Left lung (tissue), 4 donors: ENCODE measurements at regions not wholly inside any gene's neighbourhood (a gene's known extent, or its start where the extent isn't known, plus 50 kb on each side); places are given as distances from the start of the nearest gene placed in this dataset.

Source experiments
- ATAC-seq: fragments of 200-7000 bp; cut with Tn5 transposase; one replicate; pipeline ENCODE4 v1.9.1; 2020; ENCODE audit warnings: moderate library complexity
- DNase-seq, 4 donors: peaks; one replicate each; pipeline ENCODE4 v3.0.0-alpha.2; 2013 to 2020
- H3K27ac ChIP-seq, 2 donors: fragments of 200-600 bp; sonication (generic) in 1 of 2; one replicate each; pipeline versions ENCODE4 v1.5.0 to v1.8.0; 2020 to 2021
- H3K27me3 ChIP-seq, 2 donors: fragments of 200-600 bp; sonication (generic) in 1 of 2; one replicate each; pipeline versions ENCODE4 v1.5.0 to v1.8.0; 2020 to 2021
- H3K36me3 ChIP-seq, 2 donors: fragments of 200-600 bp; sonication (generic) in 1 of 2; one replicate each; pipeline versions ENCODE4 v1.5.0 to v1.8.0; 2020 to 2021
- H3K4me1 ChIP-seq, 2 donors: fragments of 200-600 bp; one replicate each; pipeline ENCODE4 v1.8.0; 2021
- H3K4me3 ChIP-seq, 2 donors: fragments of 200-600 bp; sonication (generic) in 1 of 2; one replicate each; pipeline versions ENCODE4 v1.5.0 to v1.8.0; 2020 to 2021; ENCODE audit warnings: mild to moderate bottlenecking in 1 of 2
- H3K9me3 ChIP-seq, 2 donors: fragments of 200-600 bp; sonication (generic) in 1 of 2; one replicate each; pipeline versions ENCODE4 v1.5.0 to v1.8.0; 2020 to 2021
- CTCF ChIP-seq, 2 donors: fragments of 200-600 bp; sonication (generic) in 1 of 2; IDR thresholded peaks; one replicate each; pipeline versions ENCODE4 v1.5.0 to v1.8.0; 2021; ENCODE audit warnings: antibody characterized with exemption in 2 of 2
- intact Hi-C, 2 donors: fragments of 100-400 bp; cut with DNase I; formaldehyde crosslinking; loops; one replicate each; pipeline versions ENCODE4 v1.11.2 to v1.14.2; 2022
- donor health status: DM: no; HTN: yes; CAD: no.
- donor health status: DM: no; HTN: no; CAD: no.

- intact Hi-C loops: no loop called here
- no peaks in the 10 kb centered on the region for H3K9me3 ChIP-seq
- DNase-seq: no peak
- no peak overlapping the region for H3K27ac ChIP-seq
- H3K36me3 ChIP-seq: no peaks in the 10 kb centered on the region
- no peaks in the 10 kb centered on the region for H3K4me1 ChIP-seq
- no peaks in the 10 kb centered on the region for H3K27me3 ChIP-seq
- no peak for TF ChIP-seq CTCF (IDR thresholded peaks at IDR 0.05)
- no peak overlapping the region for H3K4me3 ChIP-seq
- no peak for ATAC-seq
Measured at GRCh38 chr21:32941263-32941662, 84.5 kb upstream of the OLIG2 start.

- no peaks in the 10 kb centered on the region for H3K4me1 ChIP-seq
- no peaks in the 10 kb centered on the region for H3K27me3 ChIP-seq
- intact Hi-C loops: no loop called here
- H3K4me3 ChIP-seq: no peak overlapping the region
- H3K27ac ChIP-seq: no peak overlapping the region
- no peaks in the 10 kb centered on the region for H3K9me3 ChIP-seq
- no peaks in the 10 kb centered on the region for H3K36me3 ChIP-seq
- no peak for TF ChIP-seq CTCF (IDR thresholded peaks at IDR 0.05)
- DNase-seq: no peak
- ATAC-seq: no peak
Measured at GRCh38 chr21:32946654-32947053, 79.1 kb upstream of the OLIG2 start.

- no peaks in the 10 kb centered on the region for H3K4me1 ChIP-seq
- no peaks in the 10 kb centered on the region for H3K9me3 ChIP-seq
- no peaks in the 10 kb centered on the region for H3K27me3 ChIP-seq
- ATAC-seq: no peak
- H3K4me3 ChIP-seq: no peak overlapping the region
- TF ChIP-seq CTCF (IDR thresholded peaks at IDR 0.05): no peak
- DNase-seq: no peak
- H3K36me3 ChIP-seq: no peaks in the 10 kb centered on the region
- no peak overlapping the region for H3K27ac ChIP-seq
- intact Hi-C loops: no loop called here
Measured at GRCh38 chr21:32947736-32948135, 78.0 kb upstream of the OLIG2 start.

- ATAC-seq (no peak), DNase-seq (no peak)
- intact Hi-C loops: no loop called here
- Histone ChIP-seq H3K27ac (no peak overlapping the region), H3K36me3 (no peaks in the 10 kb centered on the region), H3K27me3 (peaks cover 14 to 16% of the 10 kb centered on the region in 2 donors), H3K9me3 (no peaks in the 10 kb centered on the region), H3K4me1 (no peaks in the 10 kb centered on the region), H3K4me3 (no peak overlapping the region)
- TF ChIP-seq CTCF (IDR thresholded peaks at IDR 0.05): no peak
Measured at GRCh38 chr21:32949701-32950100, 76.0 kb upstream of the OLIG2 start.

GRCh38 chr21:32951041-32951440 lies 74.7 kb upstream of the OLIG2 start:
- Histone ChIP-seq H3K36me3 (no peaks in the 10 kb centered on the region), H3K27ac (no peak overlapping the region), H3K4me1 (no peaks in the 10 kb centered on the region), H3K4me3 (no peak overlapping the region), H3K9me3 (no peaks in the 10 kb centered on the region), H3K27me3 (peaks cover 17 to 29% of the 10 kb centered on the region in 2 donors)
- no peak for ATAC-seq
- TF ChIP-seq CTCF (IDR thresholded peaks at IDR 0.05): no peak
- no peak for DNase-seq
- intact Hi-C loops: no loop called here
